T-helper 2 cell treated with Interferon-gamma antibody and Interleukin-4, amounts not matched to agents 100 ng/mL and 5 ng/mL, for 36 hours (primary cell): ENCODE measurements at regions not wholly inside any gene's neighbourhood (a gene's known extent, or its start where the extent isn't known, plus 50 kb on each side); places are given as distances from the start of the nearest gene placed in this dataset.

Experiments used
- intact Hi-C: fragments of 100-400 bp; cut with micrococcal nuclease; formaldehyde crosslinking; loops from one replicate; pipeline ENCODE4 v1.15.1; 2023

- intact Hi-C loops, result no loop called here
These were observed 51.1 kb upstream of the UNC5C start for GRCh38 chr4:95599777-95600400.
